ENCODE measurements at regions not wholly inside any gene's neighbourhood (a gene's known extent, or its start where the extent isn't known, plus 50 kb on each side); places are given as distances from the start of the nearest gene placed in this dataset.

DNA sequence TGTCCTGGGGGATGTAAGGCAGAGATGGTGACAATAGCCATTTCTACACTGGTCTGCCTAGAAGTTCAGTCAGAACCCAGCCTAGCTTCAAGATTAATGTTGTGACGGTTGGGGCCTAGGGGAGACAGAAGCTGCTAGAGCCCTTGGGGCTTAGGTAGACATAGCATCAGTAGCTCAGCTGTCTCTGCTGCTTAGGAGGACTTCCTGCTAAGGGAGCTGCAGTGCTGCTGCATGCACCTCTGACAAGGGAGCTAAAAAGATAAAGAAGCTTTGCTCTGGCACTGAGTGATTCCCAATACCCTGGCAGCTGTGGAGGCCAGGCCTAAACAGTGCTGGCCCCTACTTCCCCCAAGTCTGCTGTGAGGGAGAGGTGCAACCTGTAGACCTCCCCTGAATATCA lies 116.0 kb downstream of the CT47B1 start:
- TF ChIP-seq, protein P1, sequence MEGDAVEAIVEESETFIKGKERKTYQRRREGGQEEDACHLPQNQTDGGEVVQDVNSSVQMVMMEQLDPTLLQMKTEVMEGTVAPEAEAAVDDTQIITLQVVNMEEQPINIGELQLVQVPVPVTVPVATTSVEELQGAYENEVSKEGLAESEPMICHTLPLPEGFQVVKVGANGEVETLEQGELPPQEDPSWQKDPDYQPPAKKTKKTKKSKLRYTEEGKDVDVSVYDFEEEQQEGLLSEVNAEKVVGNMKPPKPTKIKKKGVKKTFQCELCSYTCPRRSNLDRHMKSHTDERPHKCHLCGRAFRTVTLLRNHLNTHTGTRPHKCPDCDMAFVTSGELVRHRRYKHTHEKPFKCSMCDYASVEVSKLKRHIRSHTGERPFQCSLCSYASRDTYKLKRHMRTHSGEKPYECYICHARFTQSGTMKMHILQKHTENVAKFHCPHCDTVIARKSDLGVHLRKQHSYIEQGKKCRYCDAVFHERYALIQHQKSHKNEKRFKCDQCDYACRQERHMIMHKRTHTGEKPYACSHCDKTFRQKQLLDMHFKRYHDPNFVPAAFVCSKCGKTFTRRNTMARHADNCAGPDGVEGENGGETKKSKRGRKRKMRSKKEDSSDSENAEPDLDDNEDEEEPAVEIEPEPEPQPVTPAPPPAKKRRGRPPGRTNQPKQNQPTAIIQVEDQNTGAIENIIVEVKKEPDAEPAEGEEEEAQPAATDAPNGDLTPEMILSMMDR (IDR thresholded peaks at IDR 0.05), result no peak
- no peak for TF ChIP-seq POLR2A (IDR thresholded peaks at IDR 0.05)
